Ascending aorta (tissue), 2 donors: ENCODE measurements at regions not wholly inside any gene's neighbourhood (a gene's known extent, or its start where the extent isn't known, plus 50 kb on each side); places are given as distances from the start of the nearest gene placed in this dataset.
"Not testable (repeated sequence)": the region's sequence is repeated elsewhere in the genome, so short reads cannot be mapped to it uniquely, and the experiment has no call there.

Experiments used
- DNase-seq, 2 donors: peaks; one replicate each; pipeline ENCODE4 v3.0.0-alpha.2; 2019; ENCODE audit warnings: low spot score in 2 of 2
- H3K27ac ChIP-seq, 2 donors: fragments of 200-600 bp; sonication (generic); one replicate each; pipeline ENCODE4 v1.5.1; 2016 to 2017; ENCODE audit warnings: mild to moderate bottlenecking in 1 of 2
- H3K27me3 ChIP-seq: fragments of 200-600 bp; sonication (generic); one replicate; pipeline ENCODE4 v1.5.1; 2017
- H3K36me3 ChIP-seq, 2 donors: fragments of 200-600 bp; sonication (generic); one replicate each; pipeline ENCODE4 v1.5.1; 2016
- H3K4me1 ChIP-seq, 2 donors: fragments of 200-600 bp; sonication (generic); one replicate each; pipeline ENCODE4 v1.5.1; 2016 to 2017; ENCODE audit warnings: mild to moderate bottlenecking in 1 of 2
- H3K4me3 ChIP-seq, 2 donors: fragments of 200-600 bp; sonication (generic); one replicate each; pipeline ENCODE4 v1.5.1; 2016 to 2017; ENCODE audit warnings: mild to moderate bottlenecking in 1 of 2
- H3K9me3 ChIP-seq, 2 donors: fragments of 200-600 bp; sonication (generic); one replicate each; pipeline ENCODE4 v1.5.1; 2016
- intact Hi-C: fragments of 100-400 bp; cut with DNase I; formaldehyde crosslinking; loops from one replicate; pipeline ENCODE4 v1.15.1; 2023
- TF ChIP-seq, protein P1 (sequence below), 3 experiments: fragments of 200-600 bp in 2 of 3; fragments of 450-650 bp in 1 of 3; sonication (generic) in 2 of 3; IDR thresholded peaks; one replicate each; pipeline ENCODE4 v1.5.1; 2016 to 2019; ENCODE audit warnings: antibody characterized with exemption in 3 of 3, mild to moderate bottlenecking in 1 of 3, moderate library complexity in 1 of 3

DNA sequence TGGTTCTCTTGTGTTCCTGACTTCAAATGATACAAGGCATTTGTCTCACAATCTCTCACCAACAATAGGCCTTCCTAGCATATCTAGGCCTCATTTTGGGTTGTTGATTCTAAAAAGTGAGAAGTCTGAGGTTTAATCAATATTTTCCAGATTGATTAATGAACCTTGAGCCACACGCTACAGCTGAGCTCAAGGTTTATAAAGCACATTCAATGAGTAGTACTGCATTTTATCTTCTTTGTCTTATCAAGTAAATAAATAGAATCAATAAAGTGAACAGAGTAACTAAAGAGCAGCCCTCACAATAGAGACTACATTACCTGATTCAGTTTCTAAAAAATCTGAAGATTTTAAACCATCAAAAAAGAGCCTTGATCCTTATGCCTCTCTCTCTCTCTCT is 407.5 kb upstream of the CLEC14A start:
- DNase-seq, result no peak
- TF ChIP-seq, protein P1, sequence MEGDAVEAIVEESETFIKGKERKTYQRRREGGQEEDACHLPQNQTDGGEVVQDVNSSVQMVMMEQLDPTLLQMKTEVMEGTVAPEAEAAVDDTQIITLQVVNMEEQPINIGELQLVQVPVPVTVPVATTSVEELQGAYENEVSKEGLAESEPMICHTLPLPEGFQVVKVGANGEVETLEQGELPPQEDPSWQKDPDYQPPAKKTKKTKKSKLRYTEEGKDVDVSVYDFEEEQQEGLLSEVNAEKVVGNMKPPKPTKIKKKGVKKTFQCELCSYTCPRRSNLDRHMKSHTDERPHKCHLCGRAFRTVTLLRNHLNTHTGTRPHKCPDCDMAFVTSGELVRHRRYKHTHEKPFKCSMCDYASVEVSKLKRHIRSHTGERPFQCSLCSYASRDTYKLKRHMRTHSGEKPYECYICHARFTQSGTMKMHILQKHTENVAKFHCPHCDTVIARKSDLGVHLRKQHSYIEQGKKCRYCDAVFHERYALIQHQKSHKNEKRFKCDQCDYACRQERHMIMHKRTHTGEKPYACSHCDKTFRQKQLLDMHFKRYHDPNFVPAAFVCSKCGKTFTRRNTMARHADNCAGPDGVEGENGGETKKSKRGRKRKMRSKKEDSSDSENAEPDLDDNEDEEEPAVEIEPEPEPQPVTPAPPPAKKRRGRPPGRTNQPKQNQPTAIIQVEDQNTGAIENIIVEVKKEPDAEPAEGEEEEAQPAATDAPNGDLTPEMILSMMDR (IDR thresholded peaks at IDR 0.05), result no peak
- no peaks in the 10 kb centered on the region for H3K9me3 ChIP-seq
- no peaks in the 10 kb centered on the region for H3K27me3 ChIP-seq
- no peaks in the 10 kb centered on the region for H3K4me1 ChIP-seq
- intact Hi-C loops, result no loop called here
- no peak overlapping the region for H3K27ac ChIP-seq
- H3K36me3 ChIP-seq, result no peaks in the 10 kb centered on the region
- H3K4me3 ChIP-seq, result no peak overlapping the region

DNA sequence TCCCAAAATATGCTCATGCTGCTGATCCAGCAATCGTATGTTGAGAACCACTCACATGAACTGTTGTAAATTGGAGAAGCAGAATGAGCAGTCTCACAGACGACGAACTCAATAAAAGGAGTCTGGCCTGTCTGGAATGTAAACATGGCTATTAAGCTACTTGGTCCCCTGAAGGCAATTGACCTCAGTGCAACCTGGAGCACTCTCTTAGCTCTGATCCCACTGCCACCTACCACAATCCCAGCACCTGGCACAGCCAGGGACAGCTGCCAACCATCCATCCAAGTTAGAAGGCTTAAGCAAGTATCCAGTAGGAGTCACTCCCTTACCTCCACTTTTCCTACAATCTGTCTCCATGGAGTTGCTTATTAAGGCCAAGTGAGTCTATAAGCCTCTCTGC is 406.9 kb upstream of the CLEC14A start:
- Histone ChIP-seq H3K27me3 (no peaks in the 10 kb centered on the region), H3K9me3 (no peaks in the 10 kb centered on the region), H3K4me3 (no peak overlapping the region), H3K27ac (no peak overlapping the region), H3K4me1 (no peaks in the 10 kb centered on the region), H3K36me3 (no peaks in the 10 kb centered on the region)
- DNase-seq, result no peak
- TF ChIP-seq, protein P1 (IDR thresholded peaks at IDR 0.05), result no peak
- intact Hi-C loops, result no loop called here

DNA sequence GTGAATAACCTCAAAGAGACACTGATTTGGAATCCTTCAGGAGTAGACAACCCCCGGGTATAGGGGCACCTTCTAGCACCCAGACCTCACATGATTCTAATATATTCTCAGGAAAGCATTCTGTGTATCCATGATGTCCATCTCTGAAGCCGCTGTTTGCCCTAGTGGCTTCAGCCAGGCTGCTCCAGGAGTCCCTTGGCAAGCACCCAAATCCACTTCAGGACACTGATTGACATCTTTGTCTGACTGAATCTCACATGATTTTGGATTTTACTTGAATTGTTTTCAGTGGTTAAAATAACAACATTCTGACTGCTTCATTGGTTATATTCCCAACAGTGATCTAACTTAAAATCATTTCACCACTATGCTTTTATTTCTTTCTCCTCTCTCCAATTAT is 390.5 kb upstream of the CLEC14A start:
- Histone ChIP-seq H3K4me1 (no peaks in the 10 kb centered on the region), H3K36me3 (no peaks in the 10 kb centered on the region), H3K27me3 (no peaks in the 10 kb centered on the region), H3K4me3 (no peak overlapping the region), H3K9me3 (peaks cover 0 to 4% of the 10 kb centered on the region in 2 donors), H3K27ac (no peak overlapping the region)
- DNase-seq, result no peak
- intact Hi-C loops, result no loop called here
- TF ChIP-seq, protein P1 (IDR thresholded peaks at IDR 0.05), result no peak

- H3K27me3 ChIP-seq, H3K36me3 ChIP-seq, H3K4me3 ChIP-seq, H3K9me3 ChIP-seq, H3K27ac ChIP-seq, H3K4me1 ChIP-seq, DNase-seq, intact Hi-C loops: not testable (repeated sequence)
Measured at GRCh38 chr14:38634913-38635312, 379.0 kb upstream of the CLEC14A start.

DNA sequence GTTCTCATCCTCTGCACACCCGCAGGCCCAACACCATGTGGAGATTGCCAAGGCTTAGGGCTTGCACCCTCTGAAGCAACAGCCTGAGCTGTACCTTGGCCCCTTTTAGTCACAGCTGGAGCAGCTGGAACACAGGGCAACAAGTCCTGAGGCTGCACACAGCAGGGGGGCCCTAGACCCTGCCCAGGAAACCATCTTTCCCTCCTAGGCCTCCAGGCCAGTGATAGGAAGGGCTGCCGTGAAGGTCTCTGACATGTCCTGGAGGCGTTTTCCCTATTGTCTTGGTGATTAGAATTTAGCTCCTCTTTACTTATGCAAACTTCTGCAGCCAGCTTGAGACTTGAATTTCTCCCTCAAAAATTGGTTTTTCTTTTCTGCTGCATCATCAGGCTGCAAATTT is 373.5 kb upstream of the CLEC14A start:
- Histone ChIP-seq H3K27me3 (no peaks in the 10 kb centered on the region), H3K4me3 (no peak overlapping the region), H3K9me3 (no peaks in the 10 kb centered on the region), H3K36me3 (no peaks in the 10 kb centered on the region), H3K27ac (no peak overlapping the region), H3K4me1 (no peaks in the 10 kb centered on the region)
- intact Hi-C loops, result no loop called here
- TF ChIP-seq, protein P1 (IDR thresholded peaks at IDR 0.05), result no peak
- DNase-seq, result no peak

GRCh38 chr14:38627163-38627562 is 371.3 kb upstream of the CLEC14A start:
- H3K4me3 ChIP-seq, result no peak overlapping the region
- H3K27me3 ChIP-seq, result no peaks in the 10 kb centered on the region
- H3K27ac ChIP-seq, result no peak overlapping the region
- intact Hi-C loops, result no loop called here
- H3K36me3 ChIP-seq, result no peaks in the 10 kb centered on the region
- TF ChIP-seq, protein P1 (IDR thresholded peaks at IDR 0.05), result no peak
- no peak for DNase-seq
- no peaks in the 10 kb centered on the region for H3K9me3 ChIP-seq
- no peaks in the 10 kb centered on the region for H3K4me1 ChIP-seq
